IPS DF 19.7 (cell line): ENCODE measurements at regions not wholly inside any gene's neighbourhood (a gene's known extent, or its start where the extent isn't known, plus 50 kb on each side); places are given as distances from the start of the nearest gene placed in this dataset.
A peak's percentile ranks its signal among the peaks of the same experiment; 100 is the strongest.
"Not testable (repeated sequence)": the region's sequence is repeated elsewhere in the genome, so short reads cannot be mapped to it uniquely, and the experiment has no call there.

Experiments used
- DNase-seq: peaks from one replicate; pipeline ENCODE4 v3.0.0-alpha.2; 2013; ENCODE audit warnings: low read depth, low spot score

- not testable (repeated sequence) for DNase-seq
Observed at GRCh38 chr1:25171013-25171412, 61.3 kb downstream of the SYF2 start.

DNA sequence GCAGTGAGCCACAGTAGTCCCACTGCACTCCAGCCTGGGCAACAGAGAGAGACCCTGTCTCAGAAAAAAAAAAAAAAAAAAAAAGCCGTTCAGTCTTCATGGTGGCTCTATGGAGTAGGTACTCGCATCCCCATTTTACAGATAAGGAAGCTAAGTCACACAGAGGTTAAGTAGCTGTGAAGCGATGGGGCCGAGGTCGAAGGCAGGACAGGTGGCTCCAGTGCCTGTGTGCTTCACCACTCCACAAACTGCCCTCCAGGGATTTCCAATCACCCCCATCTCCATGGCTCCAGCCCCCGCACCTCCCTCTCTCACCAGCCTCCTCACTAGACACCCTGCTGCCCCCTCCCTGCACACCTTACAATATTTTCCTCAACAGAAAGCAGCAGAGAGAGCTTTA lies 61.9 kb downstream of the SYF2 start:
- DNase-seq = no peak

GRCh38 chr1:25169610-25170009 lies 62.7 kb downstream of the SYF2 start:
- DNase-seq = no peak

GRCh38 chr1:25169168-25169567 lies 63.1 kb downstream of the SYF2 start:
- DNase-seq = no peak

DNA sequence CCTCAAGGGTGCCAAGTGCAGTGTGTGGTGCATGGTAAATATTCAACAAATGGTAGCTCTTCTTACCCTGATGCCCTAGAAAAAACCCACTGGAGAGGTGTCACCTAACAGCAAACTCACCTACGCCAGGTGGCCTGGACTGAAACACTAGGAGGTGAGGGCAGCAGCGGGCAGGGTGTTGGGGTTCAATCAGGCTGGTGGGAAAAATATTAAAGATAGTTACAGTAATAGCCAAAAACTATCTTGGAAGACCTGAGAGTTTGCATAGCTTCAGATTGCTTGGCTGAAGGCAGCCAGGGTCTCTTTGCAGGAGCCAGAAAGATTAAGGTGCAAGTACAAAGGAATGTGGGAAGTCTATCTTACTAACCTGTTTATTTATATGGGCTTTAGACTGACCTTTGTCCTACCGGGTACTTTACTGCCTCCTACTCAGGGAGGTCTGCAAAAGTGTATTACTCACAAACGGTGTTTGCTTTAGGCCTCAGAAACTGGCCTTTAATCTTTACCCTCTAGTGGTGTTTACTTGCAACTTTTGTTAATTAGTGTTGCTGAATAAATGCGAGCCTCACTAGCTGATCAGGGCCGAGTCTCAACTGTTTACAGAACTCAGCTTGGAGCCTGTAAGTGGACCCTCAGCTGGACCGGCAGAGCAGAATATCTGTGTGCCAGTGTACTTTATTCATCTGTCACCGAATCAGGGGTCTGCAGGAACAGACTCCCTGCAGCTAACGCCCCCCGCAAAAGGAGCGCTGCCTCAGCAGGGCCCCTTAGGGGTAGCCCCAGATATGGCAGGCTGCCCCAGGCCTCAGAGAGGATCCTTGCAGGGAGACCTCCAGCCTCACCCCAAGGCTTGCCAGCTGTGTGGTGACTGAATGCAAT lies 63.9 kb downstream of the SYF2 start:
- DNase-seq = no peak

DNA sequence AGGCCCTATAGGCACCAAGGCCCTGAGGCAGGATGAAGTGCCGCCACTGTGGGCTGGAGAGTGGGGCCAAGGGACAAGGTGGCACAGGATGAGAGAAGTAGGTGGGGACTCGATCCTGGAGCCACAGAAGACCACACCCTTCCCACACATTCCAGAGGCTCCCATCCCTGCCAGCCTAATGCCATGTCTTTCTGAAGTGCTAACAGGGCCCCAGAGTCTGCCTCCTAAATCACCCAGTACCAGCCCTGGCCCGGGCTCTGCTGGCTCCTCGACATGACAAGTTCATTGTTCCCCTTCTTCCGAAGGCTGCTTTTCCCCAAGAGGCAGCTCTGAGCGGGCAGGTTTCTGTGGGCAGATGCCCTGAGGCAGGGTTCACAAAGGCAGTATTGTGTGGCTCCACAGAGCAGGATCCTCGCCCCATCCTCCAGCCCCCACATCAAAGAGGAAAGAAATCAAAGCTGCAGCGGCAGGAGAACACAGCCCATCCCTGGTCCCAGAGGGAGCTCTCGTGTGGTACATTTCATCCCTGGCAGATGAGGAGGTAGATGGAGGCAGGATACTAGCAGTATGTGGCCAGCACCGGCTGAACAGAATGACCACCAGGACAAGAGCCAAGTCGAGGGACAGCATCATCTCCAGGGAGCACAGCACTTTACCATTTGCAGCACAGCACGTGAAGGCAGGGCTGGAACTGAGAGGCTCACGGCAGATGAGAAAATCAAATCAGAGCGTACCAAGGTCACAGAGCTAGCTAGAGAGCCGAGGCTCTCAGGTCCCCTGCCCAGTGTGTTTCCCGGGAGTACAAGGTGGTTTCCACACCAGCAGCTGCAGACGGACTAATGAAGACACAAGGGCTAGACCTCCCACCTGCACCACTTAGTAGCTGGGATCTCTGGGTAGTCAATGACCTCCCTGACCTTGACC lies 64.8 kb downstream of the SYF2 start:
- no peak for DNase-seq

- DNase-seq = no peak
Observed at GRCh38 chr1:25166847-25167246, 65.5 kb downstream of the SYF2 start.

DNA sequence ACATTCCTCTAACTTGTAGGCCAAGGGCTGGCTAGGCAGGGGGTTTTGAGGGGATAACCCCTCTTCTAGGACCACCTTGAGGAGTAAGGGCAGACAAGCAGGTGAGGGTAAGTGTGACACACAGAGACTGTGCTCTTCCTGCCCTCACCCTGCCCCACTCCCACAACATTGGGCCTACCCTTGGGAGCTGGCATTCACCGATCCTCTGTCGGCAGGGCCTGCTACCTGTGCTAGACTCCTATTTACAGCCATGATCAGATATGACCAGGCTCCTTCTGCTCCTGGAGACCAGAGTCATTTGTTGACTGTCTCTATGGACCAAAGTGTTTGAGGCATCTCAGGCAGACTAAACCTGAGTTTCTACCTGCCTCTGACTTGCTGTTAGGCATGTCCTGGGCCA lies 68.3 kb downstream of the SYF2 start:
- no peak for DNase-seq

- DNase-seq = no peak
Observed at GRCh38 chr1:25161981-25162380, 70.3 kb downstream of the SYF2 start.

DNA sequence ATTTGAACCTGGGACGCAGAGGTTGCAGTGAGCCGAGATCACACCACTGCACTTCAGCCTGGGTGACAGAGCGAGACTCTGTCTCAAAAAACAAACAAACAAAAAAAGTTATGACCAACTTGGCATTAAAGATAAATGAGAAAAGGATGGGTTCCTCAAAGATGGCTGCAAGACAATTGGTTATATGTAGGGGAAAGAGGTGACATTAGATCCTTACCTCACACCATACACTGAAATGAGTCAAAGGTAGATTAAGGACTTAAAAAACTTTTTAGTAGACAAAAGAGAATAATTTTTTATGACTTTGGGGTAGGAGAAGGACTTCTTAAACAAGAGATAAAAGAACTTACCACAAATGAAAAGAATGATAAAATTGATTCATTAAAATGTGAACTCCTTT lies 74.5 kb downstream of the SYF2 start:
- DNase-seq = no peak

DNA sequence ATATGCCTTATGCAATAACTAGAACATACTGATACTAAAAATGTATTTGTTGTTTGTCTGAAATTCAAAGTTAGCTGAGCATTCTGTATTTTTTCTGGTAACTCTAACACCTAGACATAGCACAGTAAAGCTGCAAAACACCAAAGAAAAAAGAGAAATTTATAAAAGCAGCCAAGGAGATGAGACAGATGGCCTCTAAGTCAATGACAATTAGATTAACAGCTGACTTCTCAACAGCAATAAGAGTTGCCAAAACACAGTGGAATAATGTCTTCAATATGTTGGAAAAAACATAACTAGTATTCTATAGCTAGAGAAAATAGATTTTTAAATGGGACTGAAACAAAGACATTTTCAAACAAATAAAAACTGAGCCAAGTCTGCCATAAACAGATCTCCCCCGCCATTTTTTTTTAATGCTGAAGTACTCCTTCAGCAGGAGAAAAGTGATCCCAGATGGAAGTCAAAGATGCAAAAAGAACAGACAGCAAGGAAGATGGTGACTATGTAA lies 81.3 kb downstream of the SYF2 start:
- no peak for DNase-seq

GRCh38 chr1:25148673-25149300 lies 83.5 kb downstream of the SYF2 start:
- DNase-seq = peak; percentile 30

DNA sequence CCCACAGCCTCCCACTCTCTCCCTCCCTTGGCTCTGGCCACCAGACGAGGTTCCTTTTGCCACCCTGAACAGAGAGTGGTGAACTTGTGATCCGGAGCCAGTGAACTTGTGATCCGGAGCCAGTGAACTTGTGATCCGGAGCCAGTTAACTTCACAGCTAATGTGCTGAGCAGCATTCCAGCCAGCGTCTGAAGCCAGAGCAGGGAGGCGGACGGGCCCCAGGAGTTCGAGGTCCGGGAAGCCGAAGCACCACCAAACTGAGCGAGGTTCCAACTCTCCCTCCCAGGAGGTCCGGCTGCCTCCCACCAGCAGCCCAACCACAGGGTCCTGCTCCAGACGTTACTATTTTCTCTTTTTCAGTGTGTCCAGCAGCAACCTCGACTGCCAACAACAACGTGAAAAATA lies 85.8 kb downstream of the SYF2 start:
- DNase-seq = no peak

DNA sequence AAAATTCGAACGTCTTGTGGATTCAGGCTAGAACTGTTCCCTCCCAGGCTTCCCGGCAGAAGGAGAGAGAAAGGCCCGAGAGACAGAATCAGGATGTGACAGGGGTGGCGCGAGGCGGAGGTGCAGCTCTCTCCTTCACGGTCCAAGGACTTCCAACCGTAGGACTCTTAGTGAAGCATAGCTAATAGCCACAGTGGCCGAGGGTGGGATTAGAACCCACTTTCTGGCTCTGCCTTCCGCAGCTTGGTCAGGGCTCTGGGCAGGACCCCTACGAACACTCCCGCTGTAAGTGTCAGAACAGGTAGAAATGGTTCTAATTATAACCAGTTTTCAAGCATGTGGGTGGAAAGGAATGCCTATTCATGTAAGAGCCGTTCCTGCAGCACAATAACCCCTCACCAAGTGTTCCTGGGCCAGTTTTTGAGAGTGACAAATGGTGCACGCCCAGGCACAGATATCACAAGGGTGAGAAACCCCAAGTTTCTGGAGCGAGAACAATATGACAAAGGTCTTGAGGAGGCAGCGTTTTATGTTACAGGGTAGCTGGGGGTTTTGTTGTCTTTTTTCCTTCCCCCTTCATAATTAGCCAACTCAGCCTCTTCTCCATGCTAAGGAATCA lies 86.4 kb downstream of the SYF2 start:
- no peak for DNase-seq

- no peak for DNase-seq
Observed at GRCh38 chr1:25140073-25140797, 92.1 kb downstream of the SYF2 start.

GRCh38 chr1:25137521-25138395 lies 94.5 kb downstream of the SYF2 start:
- no peak for DNase-seq

GRCh38 chr1:25137106-25137505 lies 95.2 kb downstream of the SYF2 start:
- DNase-seq = no peak

GRCh38 chr1:25135909-25136308 lies 96.4 kb downstream of the SYF2 start:
- no peak for DNase-seq

DNA sequence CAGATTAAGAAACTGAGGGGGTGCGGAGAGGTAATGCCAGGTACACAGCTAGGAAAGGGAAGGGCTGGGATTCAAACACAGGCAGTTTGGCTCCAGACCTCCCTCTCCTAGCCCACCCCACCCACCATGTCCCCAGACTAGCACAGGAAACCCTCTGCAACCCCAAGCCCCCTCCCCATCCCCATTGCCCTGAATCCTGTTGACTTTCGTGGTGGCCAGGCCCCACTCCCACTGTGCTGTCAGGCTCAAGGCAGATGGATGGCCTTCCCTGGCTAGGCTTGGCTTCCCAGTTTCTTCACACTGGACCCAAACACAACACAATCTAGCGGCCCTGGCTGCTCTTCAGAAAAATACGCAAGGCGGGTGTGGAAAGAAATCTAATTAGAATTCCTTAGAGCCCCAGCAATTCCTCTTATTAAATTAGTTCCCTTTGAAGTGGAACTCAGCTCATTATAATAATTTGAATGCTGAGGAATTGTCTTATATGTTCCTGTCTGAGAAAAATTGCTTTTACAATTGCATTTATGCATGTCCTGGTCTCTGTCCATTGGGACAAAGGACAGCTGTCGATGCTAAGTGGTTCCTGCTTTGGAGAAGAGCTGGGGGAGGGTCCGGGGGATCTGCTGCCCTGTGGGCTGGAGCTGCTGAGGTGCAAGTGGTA lies 97.4 kb downstream of the SYF2 start:
- DNase-seq = no peak
